ENCODE measurements at regions not wholly inside any gene's neighbourhood (a gene's known extent, or its start where the extent isn't known, plus 50 kb on each side); places are given as distances from the start of the nearest gene placed in this dataset.
"Not testable (repeated sequence)": the region's sequence is repeated elsewhere in the genome, so short reads cannot be mapped to it uniquely, and the experiment has no call there.

DNA sequence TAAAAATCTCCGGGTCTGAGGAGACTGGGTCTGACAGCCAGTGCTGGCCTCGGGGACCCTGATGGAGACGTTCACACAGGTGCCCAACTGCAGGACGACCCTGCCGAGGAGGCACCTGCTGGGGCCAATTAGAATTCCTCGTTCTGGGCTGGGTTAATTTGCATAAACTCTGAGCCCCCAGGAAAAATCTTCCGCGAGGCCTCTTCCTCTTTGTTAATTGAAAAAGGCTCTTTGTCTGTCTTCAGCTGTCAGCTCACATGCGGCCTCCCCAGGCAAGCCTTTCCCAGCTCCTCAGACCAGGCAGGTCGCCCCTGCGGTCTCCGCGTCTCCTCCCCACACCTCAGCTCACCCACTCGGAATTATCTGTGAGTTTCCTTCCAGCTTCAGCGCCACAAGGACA, 400.2 kb downstream of the SEC14L1 start:
- no peak for DNase-seq (ENCODE audit: low read depth)

- DNase-seq (ENCODE audit: low read depth) = no peak
These were observed 401.2 kb downstream of the SEC14L1 start for GRCh38 chr17:77542011-77542410.

DNA sequence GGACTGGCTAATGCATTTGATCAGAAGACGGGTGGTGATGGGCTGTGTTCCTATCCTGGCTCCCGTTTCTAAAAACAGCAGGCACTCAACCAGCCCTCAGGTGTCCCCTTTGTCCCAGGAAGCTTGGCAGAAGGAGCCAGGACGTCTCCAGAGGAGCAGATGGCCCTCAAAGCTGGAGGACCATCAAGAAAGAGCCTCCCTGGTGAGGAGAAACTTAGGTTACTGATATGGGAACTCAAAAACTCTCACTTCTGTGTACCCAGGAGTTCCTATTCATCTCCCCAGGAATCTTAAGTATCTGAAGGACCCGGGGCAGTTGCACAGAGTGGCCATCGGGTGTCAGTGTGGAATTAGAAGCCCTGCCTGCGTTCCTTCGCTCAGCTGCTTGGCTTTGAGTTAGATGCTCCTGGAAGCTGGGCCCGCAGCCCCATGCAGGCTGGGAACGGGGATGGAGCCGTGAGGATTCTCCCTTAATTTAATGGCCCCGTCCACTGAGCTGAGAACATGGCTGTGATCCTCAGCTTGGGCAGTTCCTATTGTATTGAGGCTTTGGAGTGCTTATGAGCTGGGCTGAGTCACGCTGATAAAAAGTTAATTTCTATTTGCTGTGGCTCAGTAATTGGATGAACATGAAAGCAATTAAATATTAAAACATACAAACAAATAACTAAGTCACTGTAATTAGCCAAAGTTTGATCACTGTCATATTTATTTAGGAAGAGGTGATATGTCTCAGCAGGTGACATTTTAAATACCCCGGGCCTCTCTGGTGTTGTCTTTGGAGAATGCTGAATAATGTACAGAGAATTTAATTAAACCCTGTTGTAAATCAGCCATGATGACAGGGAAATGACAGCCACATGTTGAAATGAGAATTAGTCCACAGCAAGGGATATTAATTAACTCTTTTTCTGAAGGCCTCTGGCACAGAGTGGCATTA, 402.1 kb downstream of the SEC14L1 start:
- DNase-seq (ENCODE audit: low read depth) = peak; percentile 88

- DNase-seq (ENCODE audit: low read depth) = no peak
These were observed 403.0 kb downstream of the SEC14L1 start for GRCh38 chr17:77543801-77544200.

DNA sequence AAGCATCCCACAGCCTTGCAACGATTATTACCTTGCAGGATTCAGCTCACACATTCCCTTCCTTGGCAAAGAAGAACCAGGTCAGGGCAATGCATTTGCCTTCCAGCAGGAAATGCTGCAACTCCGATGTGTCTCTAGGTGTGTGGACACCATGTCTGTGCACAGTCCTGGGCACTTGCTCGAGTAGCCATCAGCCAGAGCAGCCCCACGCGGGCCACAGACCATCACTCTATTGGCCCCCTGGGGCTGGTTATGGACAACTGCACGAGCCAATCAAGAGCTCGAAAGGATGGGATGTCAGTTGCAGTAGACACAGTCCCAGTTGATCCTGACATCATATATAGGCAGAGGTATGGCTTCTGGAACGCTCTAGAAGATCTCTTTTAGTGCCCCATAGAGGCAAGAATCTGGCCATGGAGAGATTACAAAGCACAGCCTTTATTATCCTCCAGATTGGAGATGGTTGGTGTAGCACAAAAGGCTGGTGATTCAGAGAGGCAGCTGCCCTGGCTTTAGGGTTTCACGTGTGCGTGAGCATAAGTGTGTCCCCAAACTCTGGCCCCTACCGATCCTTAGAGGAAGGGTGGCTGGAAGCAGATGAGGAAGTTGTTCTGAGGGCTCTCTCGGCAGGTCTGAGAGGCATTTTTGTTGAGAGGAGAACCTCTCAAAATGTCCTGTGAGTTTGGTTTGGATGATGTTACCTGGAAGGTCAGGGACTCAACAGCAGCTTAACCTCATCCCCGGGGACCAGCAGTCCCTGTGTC, 403.8 kb downstream of the SEC14L1 start:
- no peak for DNase-seq (ENCODE audit: low read depth)

DNA sequence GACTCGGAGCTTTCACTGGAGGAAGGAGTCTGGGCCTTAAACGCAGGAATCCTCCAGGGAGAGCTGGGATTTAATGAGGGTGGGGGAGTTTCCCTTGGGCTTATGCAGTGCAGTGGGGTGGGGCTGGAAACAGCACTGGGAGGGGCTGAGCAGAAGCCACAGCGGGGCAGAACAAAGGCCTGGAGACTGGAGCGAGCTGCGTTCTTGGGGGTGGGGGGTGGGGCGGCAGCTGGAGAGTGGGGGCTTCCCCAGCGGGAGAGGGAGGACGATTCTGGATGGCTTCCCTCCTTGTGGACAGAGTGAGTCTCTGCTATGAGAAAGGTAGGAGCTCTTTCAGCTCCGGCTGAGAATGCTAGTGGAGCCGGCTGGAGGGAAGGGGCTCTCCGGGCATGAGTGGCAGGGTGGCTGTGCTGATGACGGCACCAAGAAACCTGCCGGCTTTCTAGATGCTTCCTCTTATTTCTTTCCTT, 406.0 kb downstream of the SEC14L1 start:
- no peak for DNase-seq (ENCODE audit: low read depth)

- DNase-seq (ENCODE audit: low read depth) = no peak
These were observed 408.2 kb downstream of the SEC14L1 start for GRCh38 chr17:77548967-77549366.

- DNase-seq (ENCODE audit: low read depth) = no peak
These were observed 408.7 kb upstream of the TNRC6C start for GRCh38 chr17:77549726-77550366.

DNA sequence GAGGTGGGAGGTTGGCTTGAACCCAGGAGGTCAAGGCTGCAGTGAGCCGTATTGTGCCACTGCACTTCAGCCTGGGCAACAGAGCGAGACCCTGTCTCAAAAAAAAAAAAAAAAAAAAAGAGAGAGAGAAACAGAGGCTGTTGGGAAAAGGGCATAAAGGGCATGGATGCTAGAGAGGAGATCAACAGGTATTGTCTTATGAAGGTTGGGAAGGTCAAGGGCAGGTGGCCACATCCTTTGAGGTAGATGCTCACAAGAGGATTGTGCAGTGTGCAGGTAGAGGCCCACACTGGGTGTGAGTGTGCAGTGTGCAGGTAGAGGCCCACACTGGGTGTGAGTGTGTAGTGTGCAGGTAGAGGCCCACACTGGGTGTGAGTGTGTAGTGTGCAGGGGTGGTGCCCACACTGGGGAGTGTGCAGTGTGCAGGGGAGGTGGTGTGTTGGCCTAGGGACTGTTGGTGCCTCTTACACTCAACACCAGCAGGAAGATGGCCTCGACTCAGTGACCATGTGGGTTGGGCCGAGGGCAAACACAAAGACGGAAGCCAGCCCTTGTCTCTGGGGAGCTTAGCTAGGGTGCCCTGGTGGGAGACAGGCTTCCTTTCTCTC, 404.9 kb upstream of the TNRC6C start:
- DNase-seq (ENCODE audit: low read depth) = no peak

GRCh38 chr17:77555121-77555591, 403.3 kb upstream of the TNRC6C start:
- no peak for DNase-seq (ENCODE audit: low read depth)

DNA sequence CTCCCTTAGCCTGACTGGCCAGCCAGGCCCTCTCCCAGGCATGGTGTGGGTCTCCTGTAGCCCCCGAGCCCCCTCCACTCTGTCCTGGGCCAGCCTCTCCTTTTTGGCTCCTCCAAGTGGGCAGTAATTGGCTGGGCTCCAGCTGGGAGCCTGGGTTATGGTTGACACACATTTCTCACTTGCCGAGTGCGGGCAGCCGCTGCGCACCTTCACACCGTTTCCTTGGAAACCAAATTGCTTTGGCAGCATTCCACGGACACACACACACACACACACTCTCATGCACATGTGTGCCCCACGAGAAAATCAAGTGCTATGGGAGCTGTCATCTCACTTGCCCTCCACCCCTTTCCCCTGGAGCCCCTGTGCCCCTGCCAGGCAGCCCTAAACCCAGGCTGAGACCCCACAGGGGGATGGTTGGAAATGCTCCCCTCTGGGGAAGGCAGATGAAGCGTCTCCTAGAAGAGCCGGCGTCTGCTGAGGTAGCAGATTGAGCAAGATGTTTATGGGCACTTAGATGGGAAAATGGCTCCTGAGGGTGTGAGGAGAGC, 402.7 kb upstream of the TNRC6C start:
- DNase-seq (ENCODE audit: low read depth) = peak; percentile 64

GRCh38 chr17:77556383-77557061, 402.0 kb upstream of the TNRC6C start:
- no peak for DNase-seq (ENCODE audit: low read depth)

DNA sequence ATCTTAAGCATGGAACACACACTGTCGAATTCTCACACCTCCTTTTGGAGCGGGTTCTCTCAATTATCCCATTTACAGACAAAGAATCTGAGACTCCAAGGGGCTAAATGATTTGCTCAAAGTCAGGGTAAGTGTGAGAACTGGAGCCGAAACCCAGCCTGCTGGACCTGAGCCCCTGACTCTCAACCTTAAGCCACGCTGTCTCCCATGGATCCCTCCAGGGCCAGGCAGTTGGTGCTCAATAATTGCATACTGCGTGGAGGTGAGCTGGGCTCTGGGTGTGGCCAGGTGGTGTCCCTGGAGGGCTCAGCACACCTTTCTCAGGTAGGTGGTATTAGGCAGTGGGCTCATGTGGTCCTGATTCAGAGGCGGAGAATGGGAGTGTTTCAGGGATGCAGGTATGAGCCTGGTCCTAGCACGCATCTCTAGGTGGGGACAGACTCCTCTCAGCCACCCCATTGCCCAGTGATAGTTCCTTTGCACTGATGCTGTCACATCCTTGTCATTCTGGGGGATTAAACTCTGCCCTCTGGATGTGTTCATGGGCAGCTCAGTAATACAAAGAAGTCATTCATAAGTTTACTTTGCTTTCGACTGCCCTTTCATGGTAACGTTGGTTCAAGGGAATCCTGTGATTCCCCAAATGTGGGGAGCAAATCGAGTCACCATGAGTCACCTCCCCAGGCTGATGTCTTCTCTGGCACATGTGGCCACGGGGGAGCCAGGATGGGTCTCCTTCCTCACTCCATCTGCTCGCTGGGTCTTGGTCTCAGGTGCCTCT, 399.5 kb upstream of the TNRC6C start:
- DNase-seq (ENCODE audit: low read depth) = peak; percentile 58

DNA sequence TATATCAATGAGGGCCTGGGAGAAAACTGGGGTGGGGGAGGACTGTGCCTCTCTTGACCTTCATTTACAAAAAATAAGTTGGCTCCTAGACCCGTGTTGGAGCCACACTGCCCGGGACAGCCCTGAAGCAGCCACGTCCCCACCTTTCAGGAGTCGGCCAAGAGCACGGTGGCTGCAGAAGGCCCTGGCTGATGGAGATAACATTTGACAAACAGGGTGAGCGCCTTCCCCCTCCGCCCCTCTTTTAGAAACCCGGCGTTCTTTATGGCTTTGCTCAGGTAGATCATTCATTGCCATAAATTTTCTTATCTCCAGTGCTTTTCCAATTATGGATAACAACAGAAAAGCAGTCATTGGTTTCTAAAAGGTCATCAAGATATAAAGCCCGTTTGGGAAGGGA, 398.1 kb upstream of the TNRC6C start:
- DNase-seq (ENCODE audit: low read depth) = no peak

DNA sequence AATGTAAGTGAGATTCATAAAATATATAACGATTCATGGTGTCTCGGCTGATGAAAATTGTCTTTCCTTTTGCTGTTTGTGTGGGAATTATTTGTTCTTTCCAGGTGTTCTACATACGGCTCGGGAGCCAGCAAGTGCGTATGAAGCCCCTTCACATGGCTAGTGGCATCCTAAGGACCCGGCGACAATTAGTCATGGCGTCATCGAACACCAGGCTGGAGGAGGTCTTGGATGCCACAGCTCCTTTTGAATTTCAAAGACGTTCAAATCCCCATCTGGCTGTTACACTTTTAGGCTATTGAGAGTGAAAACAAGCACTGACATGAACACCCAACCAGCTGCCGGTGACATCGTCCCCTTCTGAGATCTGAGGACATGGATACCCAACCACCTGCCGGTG, 397.7 kb upstream of the TNRC6C start:
- DNase-seq (ENCODE audit: low read depth) = no peak

DNA sequence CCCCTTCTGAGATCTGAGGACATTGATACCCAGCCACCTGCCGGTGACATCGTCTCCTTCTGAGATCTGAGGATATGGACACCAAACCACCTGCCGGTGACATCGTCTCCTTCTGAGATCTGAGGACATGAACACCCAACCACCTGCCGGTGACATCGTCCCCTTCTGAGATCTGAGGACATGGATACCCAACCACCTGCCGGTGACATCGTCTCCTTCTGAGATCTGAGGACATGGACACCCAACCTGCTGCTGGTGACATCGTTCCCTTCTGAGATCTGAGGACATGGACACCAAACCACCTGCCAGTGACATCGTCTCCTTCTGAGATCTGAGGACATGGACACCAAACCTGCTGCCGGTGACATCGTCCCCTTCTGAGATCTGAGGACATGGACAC, 396.1 kb upstream of the TNRC6C start:
- DNase-seq (ENCODE audit: low read depth) = not testable (repeated sequence)

GRCh38 chr17:77563439-77564102, 394.9 kb upstream of the TNRC6C start:
- DNase-seq (ENCODE audit: low read depth) = no peak

GRCh38 chr17:77564278-77564920, 394.1 kb upstream of the TNRC6C start:
- DNase-seq (ENCODE audit: low read depth) = no peak

GRCh38 chr17:77565166-77565565, 393.3 kb upstream of the TNRC6C start:
- DNase-seq (ENCODE audit: low read depth) = no peak

Data from Daoy (cell line).